Astrocyte (in vitro differentiated cells and primary cell): ENCODE measurements at regions not wholly inside any gene's neighbourhood (a gene's known extent, or its start where the extent isn't known, plus 50 kb on each side); places are given as distances from the start of the nearest gene placed in this dataset.
"Not testable (repeated sequence)": the region's sequence is repeated elsewhere in the genome, so short reads cannot be mapped to it uniquely, and the experiment has no call there.

ENCODE experiments used
- DNase-seq: peaks from one replicate; pipeline ENCODE4 v3.0.0-alpha.2; 2010; ENCODE audit warnings: low read depth
- FAIRE-seq: peaks from 2 replicates; lab custom pipeline; 2011; peaks lifted over from hg19 to GRCh38; lab: Jason Lieb, UNC
- H2AFZ ChIP-seq: 2 replicates; pipeline ENCODE4 v1.6.0; 2012; ENCODE audit warnings: low read depth, low read length, inconsistent platforms
- H3K27ac ChIP-seq: 2 replicates; pipeline ENCODE4 v1.5.1; 2011; ENCODE audit warnings: low read depth, low read length, inconsistent platforms
- H3K27me3 ChIP-seq: 2 replicates; pipeline ENCODE4 v1.6.0; 2011; ENCODE audit warnings: low read length, inconsistent platforms; ENCODE audit not compliant: insufficient read depth
- H3K36me3 ChIP-seq: 2 replicates; pipeline ENCODE4 v1.5.1; 2011; ENCODE audit warnings: low read length, inconsistent platforms; ENCODE audit not compliant: insufficient read depth
- H3K4me1 ChIP-seq: 2 replicates; pipeline ENCODE4 v1.5.1; 2011; ENCODE audit warnings: low read length, inconsistent platforms; ENCODE audit not compliant: insufficient read depth
- H3K4me2 ChIP-seq: 2 replicates; pipeline ENCODE4 v1.6.0; 2012; ENCODE audit warnings: low read length, inconsistent platforms
- H3K4me3 ChIP-seq: 2 replicates; pipeline ENCODE4 v1.5.1; 2011; ENCODE audit warnings: low read depth, mild to moderate bottlenecking, low read length, inconsistent platforms; ENCODE audit not compliant: insufficient read depth
- H3K79me2 ChIP-seq: 2 replicates; pipeline ENCODE4 v1.6.0; 2012; ENCODE audit warnings: mild to moderate bottlenecking, low read length, inconsistent platforms; ENCODE audit not compliant: insufficient read depth
- H3K9ac ChIP-seq: 2 replicates; pipeline ENCODE4 v1.6.0; 2012; ENCODE audit warnings: mild to moderate bottlenecking, low read length, inconsistent platforms
- H3K9me3 ChIP-seq: 2 replicates; pipeline ENCODE4 v1.5.1; 2012; ENCODE audit warnings: low read depth, mild to moderate bottlenecking, low read length, inconsistent platforms; ENCODE audit not compliant: insufficient read depth
- H4K20me1 ChIP-seq: 2 replicates; pipeline ENCODE4 v1.6.0; 2012; ENCODE audit warnings: low read length, inconsistent platforms; ENCODE audit not compliant: insufficient read depth
- H3K27ac Mint-ChIP-seq: one replicate; pipeline ENCODE4 v1.8.0; 2021; ENCODE audit warnings: mild to moderate bottlenecking, mixed read lengths; ENCODE audit not compliant: unreplicated experiment
- H3K27me3 Mint-ChIP-seq: one replicate; pipeline ENCODE4 v1.8.0; 2021; ENCODE audit warnings: low read depth, mixed read lengths; ENCODE audit not compliant: unreplicated experiment
- H3K36me3 Mint-ChIP-seq: one replicate; pipeline ENCODE4 v1.8.0; 2021; ENCODE audit warnings: low read depth, mixed read lengths; ENCODE audit not compliant: unreplicated experiment
- H3K4me1 Mint-ChIP-seq: one replicate; pipeline ENCODE4 v1.8.0; 2021; ENCODE audit warnings: low read depth, mixed read lengths; ENCODE audit not compliant: unreplicated experiment
- H3K4me3 Mint-ChIP-seq: one replicate; pipeline ENCODE4 v1.8.0; 2021; ENCODE audit warnings: mild to moderate bottlenecking, moderate library complexity, mixed read lengths; ENCODE audit not compliant: unreplicated experiment
- H3K9me3 Mint-ChIP-seq: one replicate; pipeline ENCODE4 v1.8.0; 2021; ENCODE audit warnings: mild to moderate bottlenecking, mixed read lengths; ENCODE audit not compliant: unreplicated experiment
- EZH2 ChIP-seq: IDR thresholded peaks from 2 replicates; pipeline ENCODE4 v1.6.1; 2012; ENCODE audit warnings: mild to moderate bottlenecking, low read length, inconsistent platforms; ENCODE audit not compliant: insufficient read depth
- TF ChIP-seq, protein P1 (sequence below): IDR thresholded peaks from 2 replicates; pipeline ENCODE4 v1.5.1; 2011; ENCODE audit warnings: low read depth, mild to moderate bottlenecking, inconsistent platforms, low read length, moderate library complexity; ENCODE audit not compliant: insufficient read depth

DNA sequence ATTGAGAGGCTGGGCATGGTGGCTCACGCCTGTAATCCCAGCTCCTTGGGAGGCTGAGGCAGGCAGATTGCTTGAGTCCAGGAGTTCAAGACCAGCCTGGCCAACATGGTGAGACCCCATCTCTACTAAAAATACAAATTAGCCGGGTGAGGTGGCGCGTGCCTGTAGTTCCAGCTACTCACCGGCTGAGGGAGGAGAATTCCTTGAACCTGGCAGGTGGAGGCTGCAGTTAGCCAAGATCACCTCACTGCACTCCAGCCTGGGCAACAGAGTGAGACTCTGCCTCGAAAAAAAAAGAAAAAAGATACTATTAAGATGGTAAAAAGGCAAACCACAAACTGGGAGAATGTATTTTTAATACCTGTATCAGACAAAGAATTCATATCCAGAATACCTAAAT, 124.2 kb upstream of the RAP1B start:
- not testable (repeated sequence) for H2AFZ ChIP-seq, H3K36me3 Mint-ChIP-seq, H3K27ac ChIP-seq, H3K9ac ChIP-seq, H3K27me3 ChIP-seq, H3K4me1 Mint-ChIP-seq, H3K4me3 Mint-ChIP-seq, H4K20me1 ChIP-seq, FAIRE-seq, H3K4me2 ChIP-seq, H3K9me3 ChIP-seq, H3K9me3 Mint-ChIP-seq, H3K27me3 Mint-ChIP-seq, H3K4me3 ChIP-seq, H3K79me2 ChIP-seq, H3K27ac Mint-ChIP-seq, H3K36me3 ChIP-seq, H3K4me1 ChIP-seq, DNase-seq

GRCh38 chr12:68487721-68488309, 122.9 kb upstream of the RAP1B start:
- Mint-ChIP-seq H3K4me3 (no peak overlapping the region), H3K4me1 (peaks cover 4% of the 10 kb centered on the region), H3K27me3 (no peaks in the 10 kb centered on the region), H3K9me3 (no peaks in the 10 kb centered on the region), H3K36me3 (no peaks in the 10 kb centered on the region), H3K27ac (no peak overlapping the region)
- TF ChIP-seq, protein P1, sequence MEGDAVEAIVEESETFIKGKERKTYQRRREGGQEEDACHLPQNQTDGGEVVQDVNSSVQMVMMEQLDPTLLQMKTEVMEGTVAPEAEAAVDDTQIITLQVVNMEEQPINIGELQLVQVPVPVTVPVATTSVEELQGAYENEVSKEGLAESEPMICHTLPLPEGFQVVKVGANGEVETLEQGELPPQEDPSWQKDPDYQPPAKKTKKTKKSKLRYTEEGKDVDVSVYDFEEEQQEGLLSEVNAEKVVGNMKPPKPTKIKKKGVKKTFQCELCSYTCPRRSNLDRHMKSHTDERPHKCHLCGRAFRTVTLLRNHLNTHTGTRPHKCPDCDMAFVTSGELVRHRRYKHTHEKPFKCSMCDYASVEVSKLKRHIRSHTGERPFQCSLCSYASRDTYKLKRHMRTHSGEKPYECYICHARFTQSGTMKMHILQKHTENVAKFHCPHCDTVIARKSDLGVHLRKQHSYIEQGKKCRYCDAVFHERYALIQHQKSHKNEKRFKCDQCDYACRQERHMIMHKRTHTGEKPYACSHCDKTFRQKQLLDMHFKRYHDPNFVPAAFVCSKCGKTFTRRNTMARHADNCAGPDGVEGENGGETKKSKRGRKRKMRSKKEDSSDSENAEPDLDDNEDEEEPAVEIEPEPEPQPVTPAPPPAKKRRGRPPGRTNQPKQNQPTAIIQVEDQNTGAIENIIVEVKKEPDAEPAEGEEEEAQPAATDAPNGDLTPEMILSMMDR: no peak
- TF ChIP-seq EZH2: no peak
- Histone ChIP-seq H3K27ac (no peak overlapping the region), H3K4me1 (no peaks in the 10 kb centered on the region), H3K4me2 (no peak overlapping the region), H3K36me3 (no peaks in the 10 kb centered on the region), H3K79me2 (no peaks in the 10 kb centered on the region), H3K9ac (no peak overlapping the region), H4K20me1 (no peaks in the 10 kb centered on the region), H3K4me3 (no peak overlapping the region), H3K27me3 (no peaks in the 10 kb centered on the region), H2AFZ (no peak overlapping the region), H3K9me3 (no peaks in the 10 kb centered on the region)
- DNase-seq: no peak
- FAIRE-seq: no peak

- Histone ChIP-seq H4K20me1 (no peaks in the 10 kb centered on the region), H3K27ac (no peak overlapping the region), H3K27me3 (no peaks in the 10 kb centered on the region), H3K4me1 (no peaks in the 10 kb centered on the region), H2AFZ (no peak overlapping the region), H3K36me3 (no peaks in the 10 kb centered on the region), H3K9ac (no peak overlapping the region), H3K4me2 (no peak overlapping the region), H3K9me3 (no peaks in the 10 kb centered on the region), H3K4me3 (no peak overlapping the region), H3K79me2 (no peaks in the 10 kb centered on the region)
- TF ChIP-seq, protein P1: no peak
- TF ChIP-seq EZH2: no peak
- H3K27ac Mint-ChIP-seq: no peak overlapping the region
- DNase-seq (no peak), FAIRE-seq (no peak)
- H3K27me3 Mint-ChIP-seq: no peaks in the 10 kb centered on the region
- H3K36me3 Mint-ChIP-seq: no peaks in the 10 kb centered on the region
- no peaks in the 10 kb centered on the region for H3K9me3 Mint-ChIP-seq
- H3K4me1 Mint-ChIP-seq: peaks cover 4% of the 10 kb centered on the region
- no peak overlapping the region for H3K4me3 Mint-ChIP-seq
Observed at GRCh38 chr12:68489273-68489672, 121.4 kb upstream of the RAP1B start.
